Mesendoderm (in vitro differentiated cells): ENCODE measurements at regions not wholly inside any gene's neighbourhood (a gene's known extent, or its start where the extent isn't known, plus 50 kb on each side); places are given as distances from the start of the nearest gene placed in this dataset.

ENCODE experiments used
- DNase-seq: peaks from one replicate; pipeline ENCODE4 v3.0.0; 2013
- H2AK5ac ChIP-seq: 2 replicates; pipeline ENCODE4 v1.6.1; 2013; ENCODE audit warnings: low read length, inconsistent platforms
- H2BK120ac ChIP-seq: 2 replicates; pipeline ENCODE4 v1.6.1; 2013; ENCODE audit warnings: low read depth, mild to moderate bottlenecking, low read length, moderate library complexity, mixed read lengths
- H2BK15ac ChIP-seq: replicated peaks from 2 replicates; pipeline ENCODE4 v1.6.1; 2013; ENCODE audit warnings: low read depth, mild to moderate bottlenecking, moderate library complexity
- H2BK5ac ChIP-seq: 2 replicates; pipeline ENCODE4 v1.6.1; 2013; ENCODE audit warnings: low read length, inconsistent platforms
- H3K18ac ChIP-seq: 2 replicates; pipeline ENCODE4 v1.6.1; 2013; ENCODE audit warnings: mild to moderate bottlenecking, low read length, mixed read lengths
- H3K23ac ChIP-seq: one replicate; pipeline ENCODE4 v1.6.1; 2013; ENCODE audit warnings: low read length
- H3K27ac ChIP-seq: 2 replicates; pipeline ENCODE4 v1.5.1; 2013; ENCODE audit warnings: low read depth, mild to moderate bottlenecking, inconsistent platforms, low read length, moderate library complexity
- H3K27me3 ChIP-seq: 2 replicates; pipeline ENCODE4 v1.6.1; 2013; ENCODE audit warnings: low read length, control low read depth, mild to moderate bottlenecking, inconsistent platforms; ENCODE audit not compliant: insufficient read depth, poor library complexity
- H3K36me3 ChIP-seq: 2 replicates; pipeline ENCODE4 v1.6.1; 2013; ENCODE audit warnings: low read length, inconsistent platforms; ENCODE audit not compliant: control insufficient read depth, insufficient read depth
- H3K4ac ChIP-seq: one replicate; pipeline ENCODE4 v1.6.1; 2013; ENCODE audit warnings: low read depth, mild to moderate bottlenecking, low read length, moderate library complexity
- H3K4me1 ChIP-seq: 2 replicates; pipeline ENCODE4 v1.6.1; 2013; ENCODE audit warnings: low read depth, low read length, inconsistent platforms; ENCODE audit not compliant: control insufficient read depth
- H3K4me2 ChIP-seq: 2 replicates; pipeline ENCODE4 v1.6.1; 2013; ENCODE audit warnings: low read length
- H3K4me3 ChIP-seq: 2 replicates; pipeline ENCODE4 v1.5.1; 2013; ENCODE audit warnings: mild to moderate bottlenecking, low read length
- H3K56ac ChIP-seq: one replicate; pipeline ENCODE4 v1.6.1; 2013; ENCODE audit warnings: low read length
- H3K79me1 ChIP-seq: 2 replicates; pipeline ENCODE4 v1.6.1; 2013; ENCODE audit warnings: low read length, inconsistent platforms
- H3K79me2 ChIP-seq: 2 replicates; pipeline ENCODE4 v1.6.1; 2013; ENCODE audit warnings: mild to moderate bottlenecking, low read length; ENCODE audit not compliant: control insufficient read depth, insufficient read depth
- H3K9ac ChIP-seq: 2 replicates; pipeline ENCODE4 v1.6.1; 2013; ENCODE audit warnings: low read length, inconsistent platforms
- H4K5ac ChIP-seq: one replicate; pipeline ENCODE4 v1.6.1; 2013; ENCODE audit warnings: low read length
- H4K8ac ChIP-seq: one replicate; pipeline ENCODE4 v1.6.1; 2013; ENCODE audit warnings: low read depth, mild to moderate bottlenecking, control low read depth, low read length, moderate library complexity
- WGBS: extraction: QIAGEN DNeasy Blood & Tissue Kit; methylation state at CpG from one replicate; pipeline ENCODE4 v1.1.7; 2013; ENCODE audit warnings: low lambda C conversion rate, missing lambda C conversion rate; ENCODE audit not compliant: insufficient coverage; ENCODE audit errors: extremely low coverage; 5-methylcytosine and 5-hydroxymethylcytosine counted together

- Histone ChIP-seq H3K56ac (no peak overlapping the region), H3K4me2 (no peak overlapping the region), H3K4me1 (no peaks in the 10 kb centered on the region), H3K27me3 (no peaks in the 10 kb centered on the region), H4K5ac (no peak overlapping the region), H3K79me2 (no peaks in the 10 kb centered on the region), H3K9ac (no peak overlapping the region), H3K4ac (no peak overlapping the region), H3K36me3 (no peaks in the 10 kb centered on the region), H2BK5ac (no peak overlapping the region), H3K79me1 (no peaks in the 10 kb centered on the region), H2AK5ac (no peak overlapping the region), H2BK15ac (no peak overlapping the region), H3K4me3 (no peak overlapping the region), H3K23ac (no peak overlapping the region), H4K8ac (no peak overlapping the region), H3K27ac (no peak overlapping the region), H2BK120ac (no peak overlapping the region), H3K18ac (no peak overlapping the region)
- DNase-seq, result peak; percentile 46
- WGBS, result no CpG with 5 or more reads among the region's 1 CpG
Measured at GRCh38 chr5:163821142-163821541, 315.7 kb downstream of the MAT2B start.

- Histone ChIP-seq H2BK120ac (no peak overlapping the region), H3K27me3 (no peaks in the 10 kb centered on the region), H2BK5ac (no peak overlapping the region), H3K9ac (no peak overlapping the region), H3K27ac (no peak overlapping the region), H3K4me2 (no peak overlapping the region), H4K8ac (no peak overlapping the region), H3K4ac (no peak overlapping the region), H3K23ac (no peak overlapping the region), H2AK5ac (no peak overlapping the region), H3K56ac (no peak overlapping the region), H2BK15ac (no peak overlapping the region), H3K79me1 (no peaks in the 10 kb centered on the region), H3K79me2 (no peaks in the 10 kb centered on the region), H3K4me3 (no peak overlapping the region), H4K5ac (no peak overlapping the region), H3K4me1 (no peaks in the 10 kb centered on the region), H3K36me3 (no peaks in the 10 kb centered on the region), H3K18ac (no peak overlapping the region)
- WGBS, result no CpG with 5 or more reads among the region's 4 CpGs
- peak; percentile 36 for DNase-seq
Measured at GRCh38 chr5:163822548-163822947, 317.1 kb downstream of the MAT2B start.

GRCh38 chr5:163825661-163826060 is 320.2 kb downstream of the MAT2B start:
- H4K8ac ChIP-seq, result no peak overlapping the region
- no peak overlapping the region for H2BK120ac ChIP-seq
- H3K9ac ChIP-seq, result no peak overlapping the region
- H2AK5ac ChIP-seq, result no peak overlapping the region
- H3K56ac ChIP-seq, result no peak overlapping the region
- no peak overlapping the region for H3K4me2 ChIP-seq
- H3K4ac ChIP-seq, result no peak overlapping the region
- no peaks in the 10 kb centered on the region for H3K79me1 ChIP-seq
- DNase-seq, result no peak
- H3K79me2 ChIP-seq, result no peaks in the 10 kb centered on the region
- no peak overlapping the region for H4K5ac ChIP-seq
- H3K4me1 ChIP-seq, result no peaks in the 10 kb centered on the region
- no peak overlapping the region for H3K23ac ChIP-seq
- H3K4me3 ChIP-seq, result no peak overlapping the region
- H2BK15ac ChIP-seq, result no peak overlapping the region
- H2BK5ac ChIP-seq, result no peak overlapping the region
- H3K27ac ChIP-seq, result no peak overlapping the region
- no peaks in the 10 kb centered on the region for H3K27me3 ChIP-seq
- H3K18ac ChIP-seq, result no peak overlapping the region
- no peaks in the 10 kb centered on the region for H3K36me3 ChIP-seq
- no CpG with 5 or more reads among the region's 1 CpG for WGBS

- H3K4me2 ChIP-seq, result no peak overlapping the region
- no peak overlapping the region for H3K9ac ChIP-seq
- H3K4ac ChIP-seq, result no peak overlapping the region
- DNase-seq, result no peak
- no peak overlapping the region for H3K27ac ChIP-seq
- H3K27me3 ChIP-seq, result no peaks in the 10 kb centered on the region
- no peak overlapping the region for H2AK5ac ChIP-seq
- no peak overlapping the region for H3K56ac ChIP-seq
- H3K79me2 ChIP-seq, result no peaks in the 10 kb centered on the region
- no peak overlapping the region for H3K18ac ChIP-seq
- H4K8ac ChIP-seq, result no peak overlapping the region
- H2BK15ac ChIP-seq, result no peak overlapping the region
- H3K23ac ChIP-seq, result no peak overlapping the region
- WGBS, result no CpG with 5 or more reads among the region's 3 CpGs
- no peaks in the 10 kb centered on the region for H3K36me3 ChIP-seq
- H3K4me1 ChIP-seq, result no peaks in the 10 kb centered on the region
- H2BK120ac ChIP-seq, result no peak overlapping the region
- H3K4me3 ChIP-seq, result no peak overlapping the region
- no peak overlapping the region for H2BK5ac ChIP-seq
- H4K5ac ChIP-seq, result no peak overlapping the region
- no peaks in the 10 kb centered on the region for H3K79me1 ChIP-seq
Measured at GRCh38 chr5:163826201-163826600, 320.8 kb downstream of the MAT2B start.

GRCh38 chr5:163832155-163832554 is 326.7 kb downstream of the MAT2B start:
- Histone ChIP-seq H3K4me3 (no peak overlapping the region), H2BK5ac (no peak overlapping the region), H3K4me1 (no peaks in the 10 kb centered on the region), H2AK5ac (no peak overlapping the region), H3K4me2 (no peak overlapping the region), H4K8ac (no peak overlapping the region), H3K23ac (no peak overlapping the region), H2BK120ac (no peak overlapping the region), H3K27ac (no peak overlapping the region), H3K27me3 (no peaks in the 10 kb centered on the region), H3K9ac (no peak overlapping the region), H3K36me3 (no peaks in the 10 kb centered on the region), H3K4ac (no peak overlapping the region), H2BK15ac (no peak overlapping the region), H3K79me1 (no peaks in the 10 kb centered on the region), H4K5ac (no peak overlapping the region), H3K18ac (no peak overlapping the region), H3K79me2 (no peaks in the 10 kb centered on the region), H3K56ac (no peak overlapping the region)
- WGBS, result no CpG with 5 or more reads among the region's 4 CpGs
- no peak for DNase-seq

- Histone ChIP-seq H3K27ac (no peak overlapping the region), H3K27me3 (no peaks in the 10 kb centered on the region), H4K8ac (no peak overlapping the region), H3K56ac (no peak overlapping the region), H3K79me2 (no peaks in the 10 kb centered on the region), H3K36me3 (no peaks in the 10 kb centered on the region), H3K79me1 (no peaks in the 10 kb centered on the region), H3K4me1 (no peaks in the 10 kb centered on the region), H3K23ac (no peak overlapping the region), H3K18ac (no peak overlapping the region), H2BK5ac (no peak overlapping the region), H3K4ac (no peak overlapping the region), H2AK5ac (no peak overlapping the region), H3K4me3 (no peak overlapping the region), H2BK15ac (no peak overlapping the region), H3K9ac (no peak overlapping the region), H3K4me2 (no peak overlapping the region), H4K5ac (no peak overlapping the region), H2BK120ac (no peak overlapping the region)
- WGBS, result no CpG with 5 or more reads among the region's 1 CpG
- DNase-seq, result no peak
Measured at GRCh38 chr5:163838738-163839137, 333.3 kb downstream of the MAT2B start.
